ENCODE measurements at regions not wholly inside any gene's neighbourhood (a gene's known extent, or its start where the extent isn't known, plus 50 kb on each side); places are given as distances from the start of the nearest gene placed in this dataset.

- no peak for TF ChIP-seq ZNF462 (CRISPR knock-in tag; IDR thresholded peaks at IDR 0.05)
- TF ChIP-seq NANOG (IDR thresholded peaks at IDR 0.05; ENCODE audit: borderline replicate concordance) = no peak
These were observed 201.0 kb upstream of the VLDLR start (continued) for GRCh38 chr9:2420543-2420942.

GRCh38 chr9:2424619-2425033, 197.0 kb upstream of the VLDLR start:
- Histone ChIP-seq H3K36me3 (ENCODE audit: insufficient read depth) (no peaks in the 10 kb centered on the region), H2AFZ (no peak overlapping the region), H3K4me2 (no peak overlapping the region), H3K4me3 (no peak overlapping the region), H4K20me1 (replicated peaks; ENCODE audit: insufficient read depth) (no peaks in the 10 kb centered on the region), H3K79me2 (replicated peaks; ENCODE audit: insufficient read depth) (no peaks in the 10 kb centered on the region), H3K27me3 (ENCODE audit: insufficient read depth) (no peaks in the 10 kb centered on the region), H3K9me2 (ENCODE audit: insufficient read depth) (peaks cover 12% of the 10 kb centered on the region), H3K4me1 (ENCODE audit: insufficient read depth) (peaks cover 14% of the 10 kb centered on the region), H3F3A (replicated peaks; ENCODE audit: low read depth) (no peaks in the 10 kb centered on the region), H3K27ac (ENCODE audit: low read depth) (no peak overlapping the region)
- Mint-ChIP-seq H3K27me3 (ENCODE audit: insufficient read depth, low read depth, poor library complexity) (no peaks in the 10 kb centered on the region), H3K4me3 (no peak overlapping the region), H3K27ac (no peak overlapping the region), H3K36me3 (ENCODE audit: low read depth) (no peaks in the 10 kb centered on the region; the same call in 2 of the 3 replicates), H3K9me3 (no peaks in the 10 kb centered on the region), H3K4me1 (peaks cover 17% of the 10 kb centered on the region)
- ATAC-seq (no peak), DNase-seq (ENCODE audit: low spot score) (no peak)
- TF ChIP-seq CTCF (conservative IDR thresholded peaks at IDR 0.05; ENCODE audit: low read depth in 2 of 2) (no peak), EZH2 (IDR thresholded peaks at IDR 0.05; ENCODE audit: low read depth, unreplicated experiment) (no peak), ZNF331 (CRISPR knock-in tag; IDR thresholded peaks at IDR 0.05; ENCODE audit: low read depth) (no peak), NANOG (IDR thresholded peaks at IDR 0.05; ENCODE audit: borderline replicate concordance) (no peak), POLR2AphosphoS5 (IDR thresholded peaks at IDR 0.05; ENCODE audit: low read depth) (no peak), STAT1 (IDR thresholded peaks at IDR 0.05; ENCODE audit: unreplicated experiment) (no peak), ZNF462 (CRISPR knock-in tag; IDR thresholded peaks at IDR 0.05) (no peak)
